ENCODE measurements at regions not wholly inside any gene's neighbourhood (a gene's known extent, or its start where the extent isn't known, plus 50 kb on each side); places are given as distances from the start of the nearest gene placed in this dataset.
"Not testable (repeated sequence)": the region's sequence is repeated elsewhere in the genome, so short reads cannot be mapped to it uniquely, and the experiment has no call there.

DNA sequence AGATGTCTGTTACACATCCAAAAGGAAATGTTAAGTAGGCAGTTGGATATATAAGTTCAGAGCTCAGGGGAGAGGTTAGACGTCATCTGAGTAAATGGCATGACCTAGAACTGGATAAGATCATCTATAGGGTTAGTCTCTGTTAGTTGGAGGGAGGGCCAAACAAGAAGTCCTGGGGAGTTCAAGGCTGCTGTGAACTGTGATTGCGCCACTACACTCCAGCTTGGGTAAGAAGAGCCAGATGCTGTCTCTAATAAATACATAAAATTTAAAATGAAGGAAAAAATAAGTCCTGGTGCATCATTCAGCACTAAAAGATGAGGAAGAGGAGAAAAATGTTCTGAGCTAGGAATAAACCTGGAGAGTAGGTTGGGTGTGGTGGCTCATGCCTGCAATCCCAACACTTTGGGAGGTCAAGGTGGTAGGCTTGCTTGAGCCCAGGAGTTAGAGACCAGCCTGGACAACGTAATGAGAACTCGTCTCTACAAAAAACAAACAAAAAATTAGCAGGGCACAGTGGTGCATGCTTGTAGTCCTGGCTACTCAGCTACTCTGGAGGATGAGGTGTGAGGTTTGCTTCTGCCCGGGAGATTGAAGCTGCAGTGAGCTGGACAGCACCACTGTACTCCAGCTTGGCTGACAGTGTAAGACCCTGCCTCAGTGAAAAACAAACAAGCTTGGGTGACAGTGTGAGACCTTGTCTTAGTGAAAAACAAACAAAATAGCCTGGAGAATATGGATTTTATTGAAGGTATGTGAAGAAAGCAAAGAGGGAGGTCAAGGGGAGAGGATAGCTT is 123.6 kb downstream of the ACTBL2 start:
- Histone ChIP-seq H3K9ac (ENCODE audit: low read length in 2 of 2) (no peak overlapping the region), H3K4me1 (ENCODE audit: control insufficient read depth, insufficient read depth, low read length) (no peaks in the 10 kb centered on the region), H3K27me3 (ENCODE audit: control insufficient read depth in 1 of 2, insufficient read depth in 2 of 2, low read length in 2 of 2) (no peaks in the 10 kb centered on the region), H3K4me3 (ENCODE audit: low read length in 2 of 2) (no peak overlapping the region), H3K9me3 (ENCODE audit: control insufficient read depth in 2 of 2, low read length in 2 of 2) (no peaks in the 10 kb centered on the region), H3K36me3 (ENCODE audit: control insufficient read depth in 2 of 2, insufficient read depth in 2 of 2, low read length in 2 of 2) (no peaks in the 10 kb centered on the region), H3K27ac (ENCODE audit: low read length) (no peak overlapping the region)

DNA sequence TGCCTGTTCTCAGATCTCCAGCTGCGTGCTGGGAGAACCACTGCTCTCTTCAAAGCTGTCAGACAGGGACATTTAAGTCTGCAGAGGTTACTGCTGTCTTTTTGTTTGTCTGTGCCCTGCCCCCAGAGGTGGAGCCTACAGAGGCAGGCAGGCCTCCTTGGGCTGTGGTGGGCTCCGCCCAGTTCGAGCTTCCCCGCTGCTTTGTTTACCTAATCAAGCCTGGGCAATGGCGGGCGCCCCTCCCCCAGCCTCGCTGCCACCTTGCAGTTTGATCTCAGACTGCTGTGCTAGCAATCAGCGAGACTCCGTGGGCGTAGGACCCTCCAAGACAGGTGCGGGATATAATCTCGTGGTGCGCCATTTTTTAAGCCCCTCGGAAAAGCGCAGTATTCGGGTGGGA is 125.8 kb downstream of the ACTBL2 start:
- H3K36me3 ChIP-seq (ENCODE audit: control insufficient read depth in 2 of 2, insufficient read depth in 2 of 2, low read length in 2 of 2); H3K9ac ChIP-seq (ENCODE audit: low read length in 2 of 2); H3K27ac ChIP-seq (ENCODE audit: low read length): not testable (repeated sequence)

DNA sequence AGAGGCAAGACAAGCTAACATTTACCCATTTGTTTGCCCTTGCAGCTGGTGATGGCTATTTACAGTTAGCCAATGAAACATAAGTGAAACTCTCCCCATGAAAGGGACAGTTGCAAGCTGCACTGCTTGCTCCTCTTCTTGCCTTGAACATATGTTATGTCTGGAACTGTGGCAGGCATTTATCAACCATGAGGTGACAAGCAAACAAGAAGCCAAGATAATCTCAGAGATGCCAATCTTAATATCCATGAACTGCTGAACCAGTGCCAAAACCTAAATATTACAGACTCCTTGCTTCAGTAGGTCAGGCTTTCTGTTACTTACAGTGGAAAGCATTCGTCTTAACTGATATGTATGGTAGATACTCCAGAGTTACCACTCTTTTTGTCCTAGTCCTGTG is 133.4 kb downstream of the ACTBL2 start:
- H3K4me1 ChIP-seq (ENCODE audit: control insufficient read depth, insufficient read depth, low read length), result peaks cover 2% of the 10 kb centered on the region
- no peak overlapping the region for H3K4me3 ChIP-seq (ENCODE audit: low read length in 2 of 2)
- no peaks in the 10 kb centered on the region for H3K36me3 ChIP-seq (ENCODE audit: control insufficient read depth in 2 of 2, insufficient read depth in 2 of 2, low read length in 2 of 2)
- H3K27ac ChIP-seq (ENCODE audit: low read length), result no peak overlapping the region
- H3K27me3 ChIP-seq (ENCODE audit: control insufficient read depth in 1 of 2, insufficient read depth in 2 of 2, low read length in 2 of 2), result no peaks in the 10 kb centered on the region
- H3K9ac ChIP-seq (ENCODE audit: low read length in 2 of 2), result no peak overlapping the region
- no peaks in the 10 kb centered on the region for H3K9me3 ChIP-seq (ENCODE audit: control insufficient read depth in 2 of 2, low read length in 2 of 2)

More for the DNA sequence above, 125.8 kb downstream of the ACTBL2 start:
- not testable (repeated sequence) for H3K9me3 ChIP-seq (ENCODE audit: control insufficient read depth in 2 of 2, low read length in 2 of 2); H3K27me3 ChIP-seq (ENCODE audit: control insufficient read depth in 1 of 2, insufficient read depth in 2 of 2, low read length in 2 of 2); H3K4me1 ChIP-seq (ENCODE audit: control insufficient read depth, insufficient read depth, low read length); H3K4me3 ChIP-seq (ENCODE audit: low read length in 2 of 2)

DNA sequence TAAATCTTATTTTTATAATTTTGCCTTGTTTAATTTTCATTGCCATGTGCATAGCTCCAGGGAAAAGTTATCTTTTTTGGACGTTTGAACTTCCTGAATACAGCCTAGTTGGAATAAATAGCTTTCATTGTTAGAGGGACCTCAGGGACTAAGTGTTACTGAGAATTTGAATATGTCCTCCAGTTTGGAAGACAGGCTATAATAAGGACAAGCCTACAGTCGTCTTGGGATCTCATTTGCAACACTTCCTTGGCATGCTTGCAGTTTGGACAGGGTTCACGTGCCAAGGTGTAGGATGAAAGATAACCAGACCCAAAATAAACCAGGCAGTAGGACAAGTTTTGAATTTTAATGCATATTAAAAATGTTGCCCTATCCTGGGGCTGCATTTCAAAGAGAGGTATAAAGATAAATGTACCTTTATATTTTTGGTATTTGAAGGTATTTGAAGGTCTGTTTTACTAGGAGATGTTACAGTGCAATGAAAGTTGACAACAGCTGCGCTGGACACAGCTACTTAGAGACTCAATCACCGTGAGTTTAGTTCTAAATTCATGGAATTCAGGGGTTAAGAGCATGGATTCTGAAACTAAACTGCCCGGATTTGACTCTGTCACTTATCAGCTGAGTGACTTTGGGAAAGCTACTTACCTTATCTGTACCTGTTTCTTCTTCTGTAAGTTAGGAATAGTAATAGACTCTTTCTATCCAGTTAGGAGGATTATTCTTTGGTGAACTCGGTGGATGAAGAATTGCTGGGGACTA is 134.1 kb downstream of the ACTBL2 start:
- Histone ChIP-seq H3K4me1 (ENCODE audit: control insufficient read depth, insufficient read depth, low read length) (peaks cover 2% of the 10 kb centered on the region), H3K27me3 (ENCODE audit: control insufficient read depth in 1 of 2, insufficient read depth in 2 of 2, low read length in 2 of 2) (no peaks in the 10 kb centered on the region), H3K9ac (ENCODE audit: low read length in 2 of 2) (no peak overlapping the region), H3K27ac (ENCODE audit: low read length) (no peak overlapping the region), H3K4me3 (ENCODE audit: low read length in 2 of 2) (no peak overlapping the region), H3K9me3 (ENCODE audit: control insufficient read depth in 2 of 2, low read length in 2 of 2) (no peaks in the 10 kb centered on the region), H3K36me3 (ENCODE audit: control insufficient read depth in 2 of 2, insufficient read depth in 2 of 2, low read length in 2 of 2) (no peaks in the 10 kb centered on the region)

DNA sequence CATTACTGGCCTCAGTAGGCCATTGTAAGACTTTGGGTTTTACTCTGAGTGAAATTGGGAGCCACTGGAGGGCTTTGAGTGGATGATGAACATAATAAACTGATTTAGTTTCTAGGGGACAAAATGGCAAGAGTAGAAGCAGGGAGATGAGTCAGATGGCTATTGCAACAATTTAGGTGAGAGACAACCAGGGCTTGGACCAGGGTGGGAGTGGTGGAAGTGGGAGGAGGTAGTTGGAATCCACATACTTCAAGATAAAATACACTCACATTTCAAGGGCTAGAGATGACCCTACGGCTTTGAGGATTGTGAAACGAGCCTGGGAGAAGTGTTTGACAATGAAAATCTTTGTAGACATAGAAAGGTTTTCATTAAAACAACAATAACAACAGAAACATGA is 136.3 kb downstream of the ACTBL2 start:
- H3K36me3 ChIP-seq (ENCODE audit: control insufficient read depth in 2 of 2, insufficient read depth in 2 of 2, low read length in 2 of 2), result no peaks in the 10 kb centered on the region
- H3K27ac ChIP-seq (ENCODE audit: low read length), result no peak overlapping the region
- no peak overlapping the region for H3K4me3 ChIP-seq (ENCODE audit: low read length in 2 of 2)
- H3K4me1 ChIP-seq (ENCODE audit: control insufficient read depth, insufficient read depth, low read length), result peaks cover 2% of the 10 kb centered on the region
- no peaks in the 10 kb centered on the region for H3K27me3 ChIP-seq (ENCODE audit: control insufficient read depth in 1 of 2, insufficient read depth in 2 of 2, low read length in 2 of 2)
- H3K9me3 ChIP-seq (ENCODE audit: control insufficient read depth in 2 of 2, low read length in 2 of 2), result no peaks in the 10 kb centered on the region
- no peak overlapping the region for H3K9ac ChIP-seq (ENCODE audit: low read length in 2 of 2)

DNA sequence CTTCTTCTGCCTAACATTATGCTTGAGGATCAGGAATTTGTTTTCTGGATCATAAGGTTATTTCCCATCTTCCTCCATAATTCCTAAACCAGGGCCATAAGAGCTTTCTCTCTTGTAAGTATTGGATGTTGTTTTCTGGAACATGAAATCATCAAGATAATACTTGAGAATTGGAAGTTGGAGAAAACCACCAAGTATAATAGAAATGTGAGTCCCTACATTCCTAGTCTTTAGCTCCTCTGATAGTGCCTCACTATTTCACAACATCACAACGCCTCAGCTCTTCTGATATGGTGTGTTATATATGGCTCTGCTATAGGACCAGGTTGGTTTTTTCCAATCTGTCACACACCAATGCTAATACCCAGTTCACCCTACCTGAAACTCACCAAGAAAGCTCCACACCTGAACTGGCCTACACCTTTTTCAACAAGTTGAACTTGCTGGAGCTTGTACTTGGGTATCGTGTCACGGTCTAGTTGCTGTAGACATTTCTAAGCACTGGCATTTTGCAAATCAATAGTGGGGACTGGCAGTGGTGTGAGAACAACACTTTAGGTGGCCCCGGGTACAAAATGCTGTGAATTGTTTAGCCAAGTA is 141.1 kb downstream of the ACTBL2 start:
- no peaks in the 10 kb centered on the region for H3K4me1 ChIP-seq (ENCODE audit: control insufficient read depth, insufficient read depth, low read length)
- no peak overlapping the region for H3K9ac ChIP-seq (ENCODE audit: low read length in 2 of 2)
- H3K4me3 ChIP-seq (ENCODE audit: low read length in 2 of 2), result no peak overlapping the region
- no peaks in the 10 kb centered on the region for H3K27me3 ChIP-seq (ENCODE audit: control insufficient read depth in 1 of 2, insufficient read depth in 2 of 2, low read length in 2 of 2)
- H3K9me3 ChIP-seq (ENCODE audit: control insufficient read depth in 2 of 2, low read length in 2 of 2), result no peaks in the 10 kb centered on the region
- H3K36me3 ChIP-seq (ENCODE audit: control insufficient read depth in 2 of 2, insufficient read depth in 2 of 2, low read length in 2 of 2), result no peaks in the 10 kb centered on the region
- no peak overlapping the region for H3K27ac ChIP-seq (ENCODE audit: low read length)

DNA sequence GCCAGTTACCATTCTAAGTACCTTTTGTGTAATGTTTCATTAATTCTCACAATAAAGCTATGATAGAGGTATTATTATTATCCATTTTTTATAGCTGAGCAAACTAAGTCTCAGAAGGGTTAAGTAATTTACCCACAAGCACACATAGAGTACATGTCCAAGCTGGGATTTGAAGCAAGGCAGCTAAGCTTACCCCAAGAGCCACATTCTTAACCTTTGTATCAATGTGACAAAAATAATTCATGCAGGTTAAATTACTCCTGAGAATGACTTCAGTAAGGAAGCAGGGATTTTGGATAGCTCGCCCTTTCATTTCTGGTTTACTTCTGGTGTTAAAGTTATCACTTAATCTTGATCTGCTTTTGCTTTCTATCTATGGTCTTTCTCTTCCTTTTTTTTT is 141.9 kb downstream of the ACTBL2 start:
- H3K4me3 ChIP-seq (ENCODE audit: low read length in 2 of 2), result no peak overlapping the region
- no peak overlapping the region for H3K9ac ChIP-seq (ENCODE audit: low read length in 2 of 2)
- no peak overlapping the region for H3K27ac ChIP-seq (ENCODE audit: low read length)
- H3K27me3 ChIP-seq (ENCODE audit: control insufficient read depth in 1 of 2, insufficient read depth in 2 of 2, low read length in 2 of 2), result no peaks in the 10 kb centered on the region
- no peaks in the 10 kb centered on the region for H3K9me3 ChIP-seq (ENCODE audit: control insufficient read depth in 2 of 2, low read length in 2 of 2)
- no peaks in the 10 kb centered on the region for H3K4me1 ChIP-seq (ENCODE audit: control insufficient read depth, insufficient read depth, low read length)
- H3K36me3 ChIP-seq (ENCODE audit: control insufficient read depth in 2 of 2, insufficient read depth in 2 of 2, low read length in 2 of 2), result no peaks in the 10 kb centered on the region

DNA sequence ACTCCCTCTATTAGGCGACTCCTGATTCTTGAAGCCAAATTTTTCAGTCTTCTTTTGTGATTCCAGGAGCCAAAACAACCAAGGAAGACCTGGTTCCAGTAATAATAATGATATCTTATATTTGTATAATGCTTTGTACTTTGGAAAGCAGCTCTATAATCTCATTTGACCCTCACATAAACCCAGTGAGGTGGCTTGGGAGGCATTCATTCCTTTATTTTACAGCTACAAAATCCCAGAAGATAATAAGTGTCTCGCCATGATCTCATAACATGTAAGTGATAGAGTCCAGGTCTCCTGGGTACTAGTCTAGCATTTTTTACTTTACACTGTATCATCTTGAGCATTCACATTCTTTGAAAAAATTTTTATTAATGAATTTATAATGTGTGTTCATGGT is 143.1 kb downstream of the ACTBL2 start:
- Histone ChIP-seq H3K36me3 (ENCODE audit: control insufficient read depth in 2 of 2, insufficient read depth in 2 of 2, low read length in 2 of 2) (no peaks in the 10 kb centered on the region), H3K27me3 (ENCODE audit: control insufficient read depth in 1 of 2, insufficient read depth in 2 of 2, low read length in 2 of 2) (no peaks in the 10 kb centered on the region), H3K4me1 (ENCODE audit: control insufficient read depth, insufficient read depth, low read length) (peaks cover 3% of the 10 kb centered on the region), H3K4me3 (ENCODE audit: low read length in 2 of 2) (no peak overlapping the region), H3K9ac (ENCODE audit: low read length in 2 of 2) (no peak overlapping the region), H3K27ac (ENCODE audit: low read length) (no peak overlapping the region), H3K9me3 (ENCODE audit: control insufficient read depth in 2 of 2, low read length in 2 of 2) (no peaks in the 10 kb centered on the region)

DNA sequence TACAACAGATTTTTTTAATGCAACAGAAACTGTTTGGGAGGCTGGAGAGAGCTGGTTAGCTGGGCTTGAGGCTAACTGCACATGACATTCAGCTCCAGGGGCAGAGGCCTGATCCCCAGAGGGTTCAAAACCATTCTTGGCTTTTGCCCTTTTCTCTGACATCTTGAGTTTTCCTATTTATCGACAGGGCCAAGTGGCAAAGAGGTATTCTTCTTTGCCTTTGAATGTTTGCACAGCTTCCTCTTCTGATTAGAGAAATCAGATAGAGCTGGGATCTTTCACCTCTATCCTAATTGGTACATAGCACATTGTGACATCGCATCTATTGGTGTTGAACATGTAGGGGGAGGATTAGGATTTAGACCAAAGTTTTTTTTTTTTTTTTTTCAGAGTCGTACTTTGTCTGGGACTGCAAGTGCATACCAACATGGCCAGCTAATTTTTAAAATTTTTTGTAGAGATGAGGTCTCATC is 143.7 kb downstream of the ACTBL2 start:
- no peaks in the 10 kb centered on the region for H3K9me3 ChIP-seq (ENCODE audit: control insufficient read depth in 2 of 2, low read length in 2 of 2)
- H3K4me3 ChIP-seq (ENCODE audit: low read length in 2 of 2), result no peak overlapping the region
- H3K4me1 ChIP-seq (ENCODE audit: control insufficient read depth, insufficient read depth, low read length), result peaks cover 7% of the 10 kb centered on the region
- no peaks in the 10 kb centered on the region for H3K36me3 ChIP-seq (ENCODE audit: control insufficient read depth in 2 of 2, insufficient read depth in 2 of 2, low read length in 2 of 2)
- no peak overlapping the region for H3K9ac ChIP-seq (ENCODE audit: low read length in 2 of 2)
- H3K27ac ChIP-seq (ENCODE audit: low read length), result no peak overlapping the region
- no peaks in the 10 kb centered on the region for H3K27me3 ChIP-seq (ENCODE audit: control insufficient read depth in 1 of 2, insufficient read depth in 2 of 2, low read length in 2 of 2)

DNA sequence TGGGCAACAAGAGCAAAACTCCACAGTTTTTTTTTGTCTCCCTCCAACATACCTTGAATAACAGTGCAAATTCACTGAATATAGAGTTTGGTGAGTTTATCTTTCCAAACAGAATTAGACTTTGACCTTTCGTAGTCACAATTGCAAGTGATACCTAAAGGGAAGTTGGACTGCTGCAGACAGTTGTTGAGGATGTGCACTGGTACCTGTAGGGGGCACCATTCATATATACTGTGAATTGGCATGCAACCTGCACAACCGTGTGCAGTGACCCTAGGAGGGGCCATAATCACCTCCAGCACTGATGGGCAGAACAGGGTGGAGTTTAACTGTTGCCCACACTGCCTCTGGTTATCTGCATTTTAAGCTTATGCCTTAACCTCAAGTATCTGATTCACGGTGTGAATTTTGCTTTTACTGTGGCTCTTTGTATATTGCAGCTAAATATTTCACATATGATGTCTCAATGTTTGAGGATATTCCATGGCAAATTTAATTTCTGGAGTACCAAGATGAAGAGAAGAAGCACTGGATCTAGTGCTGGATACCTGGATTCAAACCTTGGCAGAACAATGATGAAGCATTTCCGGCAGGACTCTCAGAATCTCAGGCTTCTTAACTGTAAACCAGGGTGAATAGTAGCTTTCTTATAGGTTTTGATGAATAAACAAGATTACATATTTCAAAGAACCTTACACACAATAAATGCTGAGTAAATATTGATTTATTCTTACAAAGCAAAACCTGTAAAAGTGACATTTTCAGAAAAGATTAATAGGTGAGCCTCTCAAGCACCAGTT is 144.3 kb downstream of the ACTBL2 start:
- Histone ChIP-seq H3K9me3 (ENCODE audit: control insufficient read depth in 2 of 2, low read length in 2 of 2) (no peaks in the 10 kb centered on the region), H3K27me3 (ENCODE audit: control insufficient read depth in 1 of 2, insufficient read depth in 2 of 2, low read length in 2 of 2) (no peaks in the 10 kb centered on the region)

More for the DNA sequence above, 144.3 kb downstream of the ACTBL2 start:
- Histone ChIP-seq H3K4me1 (ENCODE audit: control insufficient read depth, insufficient read depth, low read length) (peaks cover 9% of the 10 kb centered on the region), H3K9ac (ENCODE audit: low read length in 2 of 2) (no peak overlapping the region), H3K36me3 (ENCODE audit: control insufficient read depth in 2 of 2, insufficient read depth in 2 of 2, low read length in 2 of 2) (no peaks in the 10 kb centered on the region), H3K4me3 (ENCODE audit: low read length in 2 of 2) (no peak overlapping the region), H3K27ac (ENCODE audit: low read length) (no peak overlapping the region)

Data from stomach smooth muscle (tissue), 2 donors.